HEK293 (cell line): ENCODE measurements at regions not wholly inside any gene's neighbourhood (a gene's known extent, or its start where the extent isn't known, plus 50 kb on each side); places are given as distances from the start of the nearest gene placed in this dataset.

ENCODE experiments used
- CTCF ChIA-PET: fragments of 350-600 bp; formaldehyde crosslinking; extraction: SDS; loops from one replicate; lab custom pipeline; 2021; ENCODE audit warnings: antibody characterized with exemption; lab: Yijun Ruan, JAX
- POLR2A ChIA-PET: fragments of 300-600 bp; formaldehyde crosslinking; extraction: SDS; loops from one replicate; lab custom pipeline; 2020; ENCODE audit warnings: antibody characterized with exemption, inconsistent platforms; lab: Yijun Ruan, JAX
- H3K27ac ChIP-seq: fragments of 200-500 bp; sonication (Bioruptor generic); 2 replicates; pipeline ENCODE4 v1.5.1; 2014; ENCODE audit warnings: low read depth, low read length, control low read depth, inconsistent platforms; ENCODE audit errors: extremely low read depth
- H3K36me3 ChIP-seq, 2 experiments: fragments of 200-500 bp in 1 of 2; sonication (Bioruptor generic) in 1 of 2; 1 replicate in 1 of 2; 2 replicates in 1 of 2; pipeline ENCODE4 v1.5.1; 2014 to 2017; ENCODE audit warnings: inconsistent platforms in 2 of 2, low read length in 2 of 2; ENCODE audit not compliant: control insufficient read depth in 2 of 2, insufficient read depth in 1 of 2
- H3K4me1 ChIP-seq: fragments of 200-500 bp; sonication (Bioruptor generic); 2 replicates; pipeline ENCODE4 v1.5.1; 2014; ENCODE audit warnings: mild to moderate bottlenecking, low read length, inconsistent platforms; ENCODE audit not compliant: control insufficient read depth, insufficient read depth
- H3K4me3 ChIP-seq: 2 replicates; pipeline ENCODE4 v1.5.1; 2011; ENCODE audit warnings: low read depth, mild to moderate bottlenecking, control low read depth, low read length, moderate library complexity
- H3K9me3 ChIP-seq: fragments of 200-500 bp; sonication (Bioruptor generic); 2 replicates; pipeline ENCODE4 v1.5.1; 2014; ENCODE audit warnings: low read depth, low read length, inconsistent platforms; ENCODE audit not compliant: control insufficient read depth, insufficient read depth
- HIC1 ChIP-seq: fragments of 450-650 bp; formaldehyde crosslinking; IDR thresholded peaks from 2 replicates; pipeline ENCODE4 v1.5.1; 2016; ENCODE audit warnings: missing biosample characterization, missing genetic modification characterization
- HOXD13 ChIP-seq: sonication (generic); formaldehyde crosslinking; IDR thresholded peaks from 2 replicates; pipeline ENCODE4 v1.8.0; 2022; ENCODE audit warnings: missing genetic modification reagents, borderline replicate concordance
- IKZF3 ChIP-seq: fragments of 450-650 bp; IDR thresholded peaks from 2 replicates; pipeline ENCODE4 v1.5.0; 2018; ENCODE audit warnings: missing biosample characterization, mild to moderate bottlenecking, missing genetic modification characterization, moderate library complexity
- INSM2 ChIP-seq: fragments of 450-650 bp; formaldehyde crosslinking; IDR thresholded peaks from 2 replicates; pipeline ENCODE4 v1.5.1; 2016; ENCODE audit warnings: missing biosample characterization, missing genetic modification characterization
- KLF7 ChIP-seq: fragments of 450-650 bp; formaldehyde crosslinking; IDR thresholded peaks from 2 replicates; pipeline ENCODE4 v1.5.1; 2016; ENCODE audit warnings: missing biosample characterization, missing genetic modification characterization, borderline replicate concordance
- ZBTB26 ChIP-seq: fragments of 450-650 bp; formaldehyde crosslinking; optimal IDR thresholded peaks from 2 replicates; pipeline ENCODE3; 2016; ENCODE audit warnings: missing biosample characterization, mild to moderate bottlenecking, missing genetic modification characterization
- ZFP69B ChIP-seq: fragments of 450-650 bp; formaldehyde crosslinking; IDR thresholded peaks from 2 replicates; pipeline ENCODE4 v1.5.1; 2016; ENCODE audit warnings: missing biosample characterization, missing genetic modification characterization
- ZNF112 ChIP-seq: fragments of 450-650 bp; formaldehyde crosslinking; IDR thresholded peaks from 2 replicates; pipeline ENCODE4 v1.5.0; 2017; ENCODE audit warnings: missing biosample characterization, missing genetic modification characterization
- ZNF174 ChIP-seq: fragments of 450-650 bp; formaldehyde crosslinking; IDR thresholded peaks from 2 replicates; pipeline ENCODE4 v1.5.0; 2017; ENCODE audit warnings: missing biosample characterization, mild to moderate bottlenecking, missing genetic modification characterization
- ZNF23 ChIP-seq: fragments of 450-650 bp; formaldehyde crosslinking; IDR thresholded peaks from 2 replicates; pipeline ENCODE4 v1.5.1; 2016; ENCODE audit warnings: missing biosample characterization, missing genetic modification characterization, borderline replicate concordance
- ZNF280C ChIP-seq: fragments of 450-650 bp; formaldehyde crosslinking; IDR thresholded peaks from 2 replicates; pipeline ENCODE4 v1.5.1; 2016; ENCODE audit warnings: missing biosample characterization, missing genetic modification characterization
- ZNF404 ChIP-seq: fragments of 450-650 bp; formaldehyde crosslinking; IDR thresholded peaks from 2 replicates; pipeline ENCODE4 v1.5.1; 2017; ENCODE audit warnings: missing biosample characterization, missing genetic modification characterization
- ZNF416 ChIP-seq: fragments of 450-650 bp; formaldehyde crosslinking; IDR thresholded peaks from 2 replicates; pipeline ENCODE4 v1.5.1; 2016; ENCODE audit warnings: missing biosample characterization, missing genetic modification characterization
- ZNF555 ChIP-seq: fragments of 450-650 bp; formaldehyde crosslinking; conservative IDR thresholded peaks from 2 replicates; pipeline ENCODE4 v1.5.1; 2017; ENCODE audit warnings: missing biosample characterization, mild to moderate bottlenecking, missing genetic modification characterization, inconsistent platforms
- ZNF658 ChIP-seq: fragments of 450-650 bp; formaldehyde crosslinking; IDR thresholded peaks from 2 replicates; pipeline ENCODE4; 2016; ENCODE audit warnings: missing biosample characterization, missing genetic modification characterization
- ZNF692 ChIP-seq: fragments of 450-650 bp; formaldehyde crosslinking; IDR thresholded peaks from 2 replicates; pipeline ENCODE4 v1.5.1; 2016; ENCODE audit warnings: missing biosample characterization, missing genetic modification characterization
- ZNF776 ChIP-seq: fragments of 450-650 bp; formaldehyde crosslinking; IDR thresholded peaks from 2 replicates; pipeline ENCODE4 v1.5.0; 2017; ENCODE audit warnings: missing biosample characterization, missing genetic modification characterization, borderline replicate concordance

GRCh38 chr9:1128046-1128445 lies 77.9 kb downstream of the DMRT2 start (continued):
- TF ChIP-seq ZNF658 (tag by site-specific recombination) (no peak), ZNF555 (tag by site-specific recombination) (no peak), ZNF404 (no peak), INSM2 (no peak), ZNF23 (tag by site-specific recombination) (no peak)

GRCh38 chr9:1129382-1129781 lies 79.2 kb downstream of the DMRT2 start:
- H3K4me1 ChIP-seq: no peaks in the 10 kb centered on the region; the same call in 1 of the 2 replicates
- ChIA-PET CTCF (no interaction called here), POLR2A (no interaction called here)
- H3K36me3 ChIP-seq: no peaks in the 10 kb centered on the region
- no peak for TF ChIP-seq ZNF174 (tag by site-specific recombination)
- no peak for TF ChIP-seq ZNF776
- TF ChIP-seq ZNF416 (tag by site-specific recombination): no peak
- TF ChIP-seq KLF7: no peak
- TF ChIP-seq ZNF692 (tag by site-specific recombination): no peak
- TF ChIP-seq HIC1 (tag by site-specific recombination): no peak
- TF ChIP-seq ZBTB26: no peak
- no peak for TF ChIP-seq HOXD13 (CRISPR knock-in tag)
- no peak overlapping the region for H3K27ac ChIP-seq
- no peak overlapping the region for H3K4me3 ChIP-seq
- no peaks in the 10 kb centered on the region for H3K9me3 ChIP-seq

GRCh38 chr9:1140057-1140456 lies 89.9 kb downstream of the DMRT2 start:
- POLR2A ChIA-PET: no interaction called here
- Histone ChIP-seq H3K9me3 (no peaks in the 10 kb centered on the region), H3K4me1 (no peaks in the 10 kb centered on the region), H3K27ac (no peak overlapping the region), H3K4me3 (no peak overlapping the region), H3K36me3 (no peaks in the 10 kb centered on the region)
- CTCF ChIA-PET: no interaction called here
- TF ChIP-seq ZFP69B (no peak), ZNF280C (no peak), ZNF112 (no peak), IKZF3 (no peak)
- TF ChIP-seq, all 188 proteins: peak for 0
